ENCODE measurements at regions not wholly inside any gene's neighbourhood (a gene's known extent, or its start where the extent isn't known, plus 50 kb on each side); places are given as distances from the start of the nearest gene placed in this dataset.
"Not testable (repeated sequence)": the region's sequence is repeated elsewhere in the genome, so short reads cannot be mapped to it uniquely, and the experiment has no call there.

DNA sequence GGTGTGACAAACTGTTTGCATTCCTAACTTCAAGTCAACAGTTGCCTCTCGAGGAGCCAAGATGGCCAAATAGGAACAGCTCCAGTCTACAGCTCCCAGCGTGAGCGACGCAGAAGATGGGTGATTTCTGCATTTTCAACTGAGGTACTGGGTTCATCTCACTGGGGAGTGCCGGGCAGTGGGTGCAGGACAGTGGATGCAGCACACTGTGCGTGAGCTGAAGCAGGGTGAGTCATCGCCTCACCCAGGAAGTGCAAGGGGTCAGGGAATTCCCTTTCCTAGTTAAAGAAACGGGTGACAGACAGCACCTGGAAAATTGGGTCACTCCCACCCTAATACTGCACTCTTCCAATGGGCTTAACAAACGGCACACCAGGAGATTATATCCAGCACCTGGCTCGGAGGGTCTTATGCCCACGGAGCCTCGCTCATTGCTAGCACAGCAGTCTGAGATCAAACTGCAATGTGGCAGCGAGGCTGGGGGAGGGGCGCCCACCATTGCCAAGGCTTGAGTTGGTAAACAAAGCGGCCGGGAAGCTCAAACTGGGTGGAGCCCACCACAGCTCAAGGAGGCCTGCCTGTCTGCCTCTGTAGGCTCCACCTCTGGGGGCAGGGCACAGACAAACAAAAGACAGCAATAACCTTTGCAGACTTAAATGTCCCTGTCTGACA lies 75.1 kb upstream of the ST3GAL5 start:
- TF ChIP-seq, protein P1, sequence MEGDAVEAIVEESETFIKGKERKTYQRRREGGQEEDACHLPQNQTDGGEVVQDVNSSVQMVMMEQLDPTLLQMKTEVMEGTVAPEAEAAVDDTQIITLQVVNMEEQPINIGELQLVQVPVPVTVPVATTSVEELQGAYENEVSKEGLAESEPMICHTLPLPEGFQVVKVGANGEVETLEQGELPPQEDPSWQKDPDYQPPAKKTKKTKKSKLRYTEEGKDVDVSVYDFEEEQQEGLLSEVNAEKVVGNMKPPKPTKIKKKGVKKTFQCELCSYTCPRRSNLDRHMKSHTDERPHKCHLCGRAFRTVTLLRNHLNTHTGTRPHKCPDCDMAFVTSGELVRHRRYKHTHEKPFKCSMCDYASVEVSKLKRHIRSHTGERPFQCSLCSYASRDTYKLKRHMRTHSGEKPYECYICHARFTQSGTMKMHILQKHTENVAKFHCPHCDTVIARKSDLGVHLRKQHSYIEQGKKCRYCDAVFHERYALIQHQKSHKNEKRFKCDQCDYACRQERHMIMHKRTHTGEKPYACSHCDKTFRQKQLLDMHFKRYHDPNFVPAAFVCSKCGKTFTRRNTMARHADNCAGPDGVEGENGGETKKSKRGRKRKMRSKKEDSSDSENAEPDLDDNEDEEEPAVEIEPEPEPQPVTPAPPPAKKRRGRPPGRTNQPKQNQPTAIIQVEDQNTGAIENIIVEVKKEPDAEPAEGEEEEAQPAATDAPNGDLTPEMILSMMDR (conservative IDR thresholded peaks at IDR 0.05 in 1 of 2, IDR thresholded peaks at IDR 0.05 in 1 of 2; ENCODE audit: low read depth in 1 of 2, low read length in 2 of 2): not testable (repeated sequence)
- TF ChIP-seq EZH2 (IDR thresholded peaks at IDR 0.05; ENCODE audit: low read length, missing control alignments): not testable (repeated sequence)
